ENCODE measurements at regions not wholly inside any gene's neighbourhood (a gene's known extent, or its start where the extent isn't known, plus 50 kb on each side); places are given as distances from the start of the nearest gene placed in this dataset.

DNA sequence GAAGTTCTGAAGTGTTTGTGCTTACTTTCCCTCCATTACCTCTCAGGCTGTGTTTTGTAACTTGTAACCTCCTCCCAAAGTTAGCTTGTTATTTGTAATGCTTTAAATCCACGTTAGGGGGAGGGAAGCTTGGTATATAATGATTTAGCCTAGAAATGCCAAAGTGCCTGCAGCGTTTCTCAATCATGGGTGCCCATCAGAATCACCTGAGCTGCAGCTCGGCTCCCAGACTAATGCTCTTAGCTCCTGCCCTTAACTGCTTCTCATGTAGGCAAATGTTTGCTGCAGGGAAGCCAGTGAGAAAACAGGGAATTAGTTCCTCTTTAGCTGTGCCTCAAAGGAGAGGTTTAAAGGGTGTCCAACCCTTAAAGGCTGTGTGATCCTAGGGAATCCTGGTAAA lies 219.2 kb upstream of the NAALADL2 start:
- Histone ChIP-seq H3K27ac (ENCODE audit: low read length) (no peak overlapping the region), H3K4me1 (ENCODE audit: control insufficient read depth, insufficient read depth, low read length) (no peaks in the 10 kb centered on the region), H3K36me3 (ENCODE audit: control insufficient read depth, insufficient read depth, low read length) (no peaks in the 10 kb centered on the region), H3K27me3 (ENCODE audit: control insufficient read depth, insufficient read depth, low read length) (no peaks in the 10 kb centered on the region), H3K4me3 (ENCODE audit: low read depth in 2 of 2, low read length in 2 of 2) (no peak overlapping the region), H3K9me3 (ENCODE audit: control insufficient read depth, insufficient read depth, low read depth, low read length) (no peaks in the 10 kb centered on the region)
- ATAC-seq (no peak), DNase-seq (ENCODE audit: low read depth, low spot score) (no peak)
- CTCF ChIA-PET = no interaction called here
- in situ Hi-C loops (cut with HindIII; ENCODE audit: low pct_unique_long_range_greater_than_20kb, low sequenced_read_pairs) (no loop called here), intact Hi-C loops (cut with micrococcal nuclease; ENCODE audit: unreplicated experiment) (no loop called here)
- no TSS peak for BruUV-seq (replicated peaks)
- POLR2A ChIA-PET = no interaction called here
- TF ChIP-seq POLR2AphosphoS5 (IDR thresholded peaks at IDR 0.05; ENCODE audit: low read depth, low read length) (no peak), SIN3A (IDR thresholded peaks at IDR 0.05; ENCODE audit: borderline replicate concordance, insufficient read depth, low read depth, low read length) (no peak), TCF7L2 (IDR thresholded peaks at IDR 0.05; ENCODE audit: low read depth, low read length) (no peak)
- TF ChIP-seq, protein P1, sequence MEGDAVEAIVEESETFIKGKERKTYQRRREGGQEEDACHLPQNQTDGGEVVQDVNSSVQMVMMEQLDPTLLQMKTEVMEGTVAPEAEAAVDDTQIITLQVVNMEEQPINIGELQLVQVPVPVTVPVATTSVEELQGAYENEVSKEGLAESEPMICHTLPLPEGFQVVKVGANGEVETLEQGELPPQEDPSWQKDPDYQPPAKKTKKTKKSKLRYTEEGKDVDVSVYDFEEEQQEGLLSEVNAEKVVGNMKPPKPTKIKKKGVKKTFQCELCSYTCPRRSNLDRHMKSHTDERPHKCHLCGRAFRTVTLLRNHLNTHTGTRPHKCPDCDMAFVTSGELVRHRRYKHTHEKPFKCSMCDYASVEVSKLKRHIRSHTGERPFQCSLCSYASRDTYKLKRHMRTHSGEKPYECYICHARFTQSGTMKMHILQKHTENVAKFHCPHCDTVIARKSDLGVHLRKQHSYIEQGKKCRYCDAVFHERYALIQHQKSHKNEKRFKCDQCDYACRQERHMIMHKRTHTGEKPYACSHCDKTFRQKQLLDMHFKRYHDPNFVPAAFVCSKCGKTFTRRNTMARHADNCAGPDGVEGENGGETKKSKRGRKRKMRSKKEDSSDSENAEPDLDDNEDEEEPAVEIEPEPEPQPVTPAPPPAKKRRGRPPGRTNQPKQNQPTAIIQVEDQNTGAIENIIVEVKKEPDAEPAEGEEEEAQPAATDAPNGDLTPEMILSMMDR (IDR thresholded peaks at IDR 0.05) = no peak
- TF ChIP-seq, protein P2, sequence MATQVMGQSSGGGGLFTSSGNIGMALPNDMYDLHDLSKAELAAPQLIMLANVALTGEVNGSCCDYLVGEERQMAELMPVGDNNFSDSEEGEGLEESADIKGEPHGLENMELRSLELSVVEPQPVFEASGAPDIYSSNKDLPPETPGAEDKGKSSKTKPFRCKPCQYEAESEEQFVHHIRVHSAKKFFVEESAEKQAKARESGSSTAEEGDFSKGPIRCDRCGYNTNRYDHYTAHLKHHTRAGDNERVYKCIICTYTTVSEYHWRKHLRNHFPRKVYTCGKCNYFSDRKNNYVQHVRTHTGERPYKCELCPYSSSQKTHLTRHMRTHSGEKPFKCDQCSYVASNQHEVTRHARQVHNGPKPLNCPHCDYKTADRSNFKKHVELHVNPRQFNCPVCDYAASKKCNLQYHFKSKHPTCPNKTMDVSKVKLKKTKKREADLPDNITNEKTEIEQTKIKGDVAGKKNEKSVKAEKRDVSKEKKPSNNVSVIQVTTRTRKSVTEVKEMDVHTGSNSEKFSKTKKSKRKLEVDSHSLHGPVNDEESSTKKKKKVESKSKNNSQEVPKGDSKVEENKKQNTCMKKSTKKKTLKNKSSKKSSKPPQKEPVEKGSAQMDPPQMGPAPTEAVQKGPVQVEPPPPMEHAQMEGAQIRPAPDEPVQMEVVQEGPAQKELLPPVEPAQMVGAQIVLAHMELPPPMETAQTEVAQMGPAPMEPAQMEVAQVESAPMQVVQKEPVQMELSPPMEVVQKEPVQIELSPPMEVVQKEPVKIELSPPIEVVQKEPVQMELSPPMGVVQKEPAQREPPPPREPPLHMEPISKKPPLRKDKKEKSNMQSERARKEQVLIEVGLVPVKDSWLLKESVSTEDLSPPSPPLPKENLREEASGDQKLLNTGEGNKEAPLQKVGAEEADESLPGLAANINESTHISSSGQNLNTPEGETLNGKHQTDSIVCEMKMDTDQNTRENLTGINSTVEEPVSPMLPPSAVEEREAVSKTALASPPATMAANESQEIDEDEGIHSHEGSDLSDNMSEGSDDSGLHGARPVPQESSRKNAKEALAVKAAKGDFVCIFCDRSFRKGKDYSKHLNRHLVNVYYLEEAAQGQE (IDR thresholded peaks at IDR 0.05; ENCODE audit: insufficient read depth in 1 of 2, low read depth in 2 of 2, low read length in 1 of 2) = no peak

DNA sequence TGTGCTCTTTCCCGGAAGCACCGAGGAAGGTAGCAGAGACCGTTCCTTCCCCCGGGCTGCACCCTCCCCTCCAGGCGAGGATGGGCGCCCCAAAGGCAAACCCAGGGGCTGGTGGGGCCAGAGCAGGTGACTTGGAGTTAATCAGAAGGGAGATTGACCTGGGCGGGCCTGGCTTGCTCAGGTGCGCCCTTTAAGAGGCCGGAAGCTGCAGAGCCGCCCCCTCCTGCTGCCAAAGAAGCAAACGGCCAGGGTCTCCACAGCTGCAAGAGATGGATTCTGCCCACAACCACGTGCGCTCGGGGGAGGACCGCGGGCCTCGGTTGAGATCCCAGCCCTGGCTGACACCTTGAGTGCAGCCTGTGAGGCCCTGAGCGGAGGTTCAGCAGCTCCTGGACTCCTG lies 218.2 kb upstream of the NAALADL2 start:
- Histone ChIP-seq H3K9me3 (ENCODE audit: control insufficient read depth, insufficient read depth, low read depth, low read length) (no peaks in the 10 kb centered on the region), H3K4me3 (ENCODE audit: low read depth in 2 of 2, low read length in 2 of 2) (no peak overlapping the region), H3K27me3 (ENCODE audit: control insufficient read depth, insufficient read depth, low read length) (no peaks in the 10 kb centered on the region), H3K27ac (ENCODE audit: low read length) (no peak overlapping the region), H3K36me3 (ENCODE audit: control insufficient read depth, insufficient read depth, low read length) (no peaks in the 10 kb centered on the region), H3K4me1 (ENCODE audit: control insufficient read depth, insufficient read depth, low read length) (no peaks in the 10 kb centered on the region)
- intact Hi-C loops (cut with micrococcal nuclease; ENCODE audit: unreplicated experiment) (no loop called here), in situ Hi-C loops (cut with HindIII; ENCODE audit: low pct_unique_long_range_greater_than_20kb, low sequenced_read_pairs) (no loop called here)
- CTCF ChIA-PET = no interaction called here
- DNase-seq (ENCODE audit: low read depth, low spot score) (no peak), ATAC-seq (no peak)
- POLR2A ChIA-PET = no interaction called here
- no TSS peak for BruUV-seq (replicated peaks)
- no peak for TF ChIP-seq POLR2AphosphoS5 (IDR thresholded peaks at IDR 0.05; ENCODE audit: low read depth, low read length)
- no peak for TF ChIP-seq SIN3A (IDR thresholded peaks at IDR 0.05; ENCODE audit: borderline replicate concordance, insufficient read depth, low read depth, low read length)
- TF ChIP-seq, protein P1 (IDR thresholded peaks at IDR 0.05) = no peak
- TF ChIP-seq, protein P2 (IDR thresholded peaks at IDR 0.05; ENCODE audit: insufficient read depth in 1 of 2, low read depth in 2 of 2, low read length in 1 of 2) = no peak
- no peak for TF ChIP-seq TCF7L2 (IDR thresholded peaks at IDR 0.05; ENCODE audit: low read depth, low read length)
